Urinary bladder (tissue), 3 donors: ENCODE measurements at regions not wholly inside any gene's neighbourhood (a gene's known extent, or its start where the extent isn't known, plus 50 kb on each side); places are given as distances from the start of the nearest gene placed in this dataset.

ENCODE experiments used
- DNase-seq: peaks from one replicate; pipeline ENCODE4 v3.0.0-alpha.2; 2015; ENCODE audit errors: extremely low spot score
- H3K27ac ChIP-seq: one replicate; pipeline ENCODE4 v1.5.1; 2013; ENCODE audit warnings: low read depth, mild to moderate bottlenecking, moderate library complexity
- H3K36me3 ChIP-seq: one replicate; pipeline ENCODE4 v1.6.1; 2013; ENCODE audit warnings: mild to moderate bottlenecking, moderate library complexity; ENCODE audit not compliant: insufficient read depth
- H3K4me1 ChIP-seq: one replicate; pipeline ENCODE4 v1.6.1; 2013; ENCODE audit warnings: mild to moderate bottlenecking, moderate library complexity; ENCODE audit not compliant: insufficient read depth
- H3K4me3 ChIP-seq: one replicate; pipeline ENCODE4 v1.5.1; 2013; ENCODE audit warnings: low read depth, low read length
- WGBS: extraction: QIAGEN DNeasy Blood & Tissue Kit; methylation state at CpG from one replicate; pipeline ENCODE4 v1.1.7; 2013; 5-methylcytosine and 5-hydroxymethylcytosine counted together
- donor health status: healthy with polysubstance abuse.
- donor health status: healthy.

DNA sequence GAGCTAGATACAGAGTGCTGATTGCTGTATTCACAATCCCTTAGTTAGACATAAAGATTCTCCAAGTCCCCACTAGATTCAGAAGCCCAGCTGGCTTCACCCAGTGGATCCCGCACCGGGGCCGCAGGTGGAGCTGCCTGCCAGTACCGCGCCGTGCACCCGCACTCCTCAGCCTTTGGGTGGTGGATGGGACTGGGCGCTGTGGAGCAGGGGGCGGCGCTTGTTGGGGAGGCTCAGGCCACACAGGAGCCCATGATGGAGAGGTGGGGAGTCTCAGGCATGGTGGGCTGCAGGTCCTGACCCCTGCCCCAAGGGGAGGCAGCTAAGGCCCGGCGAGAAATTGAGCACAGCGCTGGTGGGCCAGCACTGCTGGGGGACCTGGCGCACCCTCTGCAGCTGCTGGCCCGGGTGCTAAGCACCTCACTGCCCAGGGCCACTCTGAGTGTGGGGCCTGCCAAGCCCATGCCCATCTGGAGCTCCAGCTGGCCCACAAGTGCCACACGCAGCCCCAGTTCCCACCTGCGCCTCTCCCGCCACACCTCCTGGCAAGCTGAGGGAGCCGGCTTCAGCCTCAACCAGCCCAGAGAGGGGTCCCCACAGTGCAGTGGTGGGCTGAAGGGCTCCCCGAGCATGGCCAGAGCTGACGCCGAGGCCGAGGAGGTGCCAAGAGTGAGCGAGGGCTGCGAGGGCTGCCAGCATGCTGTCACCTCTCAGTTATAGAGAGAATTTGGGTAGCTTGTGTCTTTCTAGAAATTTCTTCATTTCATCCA lies 417.6 kb downstream of the METTL15 start:
- Histone ChIP-seq H3K27ac (no peak overlapping the region), H3K4me1 (no peaks in the 10 kb centered on the region), H3K36me3 (no peaks in the 10 kb centered on the region), H3K4me3 (no peak overlapping the region)
- DNase-seq = no peak
- WGBS = 93% methylated on average over 25 of the region's 25 CpGs

DNA sequence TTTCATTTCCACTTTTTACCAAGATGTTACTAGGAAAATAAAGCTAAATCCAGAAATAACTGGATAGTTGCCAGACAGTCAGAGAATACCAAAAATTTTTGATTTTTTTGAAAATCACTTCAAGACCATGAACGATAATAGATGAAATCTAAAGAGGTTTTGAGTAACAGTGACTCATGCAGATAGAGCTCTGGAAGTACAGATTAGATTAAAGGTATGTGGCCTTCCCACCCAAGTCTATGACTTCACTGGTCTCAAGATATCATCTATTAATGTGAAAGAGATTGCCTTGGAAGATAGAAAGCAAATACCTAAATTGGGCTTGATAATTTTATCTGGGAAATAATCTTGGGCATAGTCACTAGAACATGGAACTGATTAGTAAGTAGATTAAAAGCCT lies 415.9 kb downstream of the METTL15 start:
- Histone ChIP-seq H3K27ac (no peak overlapping the region), H3K4me3 (no peak overlapping the region), H3K36me3 (no peaks in the 10 kb centered on the region), H3K4me1 (no peaks in the 10 kb centered on the region)
- DNase-seq = no peak
- WGBS = 53% methylated on average over 1 of the region's 1 CpG

DNA sequence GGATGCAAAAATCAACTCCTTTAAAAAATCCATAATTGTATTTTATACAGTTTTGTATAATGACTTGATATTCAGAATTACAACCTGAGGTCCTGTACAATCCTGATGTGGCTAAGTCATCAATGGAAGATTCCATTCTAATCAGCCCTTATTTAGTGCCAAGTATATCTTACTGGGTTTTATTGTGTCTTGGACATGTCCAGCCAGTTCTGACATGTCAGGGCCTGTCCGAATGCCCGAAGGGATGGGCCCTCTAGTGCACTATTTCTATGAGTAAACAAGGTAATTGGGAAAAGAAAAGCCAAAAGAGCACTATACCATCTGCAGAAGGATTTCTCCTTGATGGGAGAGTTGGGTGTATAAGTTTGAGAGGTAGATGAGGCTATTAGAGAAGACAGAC lies 412.9 kb downstream of the METTL15 start:
- no peak for DNase-seq
- 61% methylated on average over 2 of the region's 2 CpGs for WGBS

DNA sequence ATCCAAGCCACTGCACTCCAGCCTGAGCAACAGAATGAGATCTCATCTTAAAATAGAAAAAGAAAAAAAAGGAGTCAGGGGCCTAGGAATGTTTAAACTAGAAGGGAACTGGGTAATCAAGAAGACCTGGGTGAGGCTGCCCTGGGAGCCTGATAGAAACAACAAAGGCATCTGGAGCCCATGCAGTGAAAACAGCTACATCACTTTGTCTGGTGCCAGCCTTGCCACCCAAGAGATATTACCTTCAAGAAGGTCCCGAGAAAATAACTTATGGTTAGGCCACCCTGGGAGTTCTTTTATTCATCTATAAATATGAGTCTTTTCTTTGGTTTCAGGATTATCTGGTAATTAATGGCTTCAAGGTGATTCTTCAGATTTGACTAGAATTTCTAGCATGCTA lies 412.1 kb downstream of the METTL15 start:
- Histone ChIP-seq H3K27ac (no peak overlapping the region), H3K36me3 (no peaks in the 10 kb centered on the region), H3K4me1 (no peaks in the 10 kb centered on the region), H3K4me3 (no peak overlapping the region)
- DNase-seq = no peak
- WGBS = 92% methylated on average over 1 of the region's 1 CpG

More for the DNA sequence above, 412.9 kb downstream of the METTL15 start:
- no peaks in the 10 kb centered on the region for H3K36me3 ChIP-seq
- H3K4me3 ChIP-seq = no peak overlapping the region
- no peaks in the 10 kb centered on the region for H3K4me1 ChIP-seq
- H3K27ac ChIP-seq = no peak overlapping the region

DNA sequence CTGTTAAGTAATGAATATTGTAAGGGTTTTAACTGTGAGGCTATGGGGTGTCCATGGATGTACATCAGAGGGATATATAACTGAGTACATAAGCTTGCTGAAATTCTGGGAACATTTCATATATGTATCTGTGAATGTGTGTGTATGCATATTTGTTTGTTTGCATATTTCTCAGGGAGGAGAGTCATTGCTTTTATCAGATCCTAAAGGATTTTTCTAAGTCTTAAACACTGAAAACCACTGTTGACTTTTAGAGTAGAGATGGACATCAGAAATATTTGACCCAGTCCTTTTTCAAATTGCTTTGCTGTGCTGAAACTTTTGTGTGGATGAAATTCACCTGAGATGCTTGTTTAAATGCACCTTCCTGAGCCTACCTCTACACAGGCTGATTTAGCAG lies 410.6 kb downstream of the METTL15 start:
- DNase-seq = no peak
- Histone ChIP-seq H3K4me1 (no peaks in the 10 kb centered on the region), H3K4me3 (no peak overlapping the region), H3K36me3 (no peaks in the 10 kb centered on the region), H3K27ac (no peak overlapping the region)

DNA sequence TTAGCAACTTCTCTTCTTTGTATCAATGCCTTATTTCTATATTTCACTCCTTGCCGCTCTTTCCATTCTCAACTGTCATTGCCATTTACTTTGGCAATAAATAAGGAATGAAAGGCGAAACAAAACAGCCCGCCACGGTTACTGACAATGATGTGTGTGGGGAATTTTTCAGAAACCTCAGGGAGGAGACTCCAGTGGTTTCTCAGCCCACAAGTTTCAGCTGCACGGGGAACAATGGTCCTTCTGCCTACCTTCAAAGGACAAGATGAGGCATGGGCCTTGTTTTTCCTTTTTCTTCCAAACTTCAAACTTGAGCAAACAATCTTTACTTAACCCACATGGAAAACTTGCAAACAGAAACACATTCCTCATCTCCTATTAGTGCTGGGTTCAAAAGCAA lies 409.4 kb downstream of the METTL15 start:
- DNase-seq = no peak
- Histone ChIP-seq H3K4me1 (no peaks in the 10 kb centered on the region), H3K27ac (no peak overlapping the region), H3K36me3 (no peaks in the 10 kb centered on the region), H3K4me3 (no peak overlapping the region)
- 76% methylated on average over 5 of the region's 5 CpGs for WGBS

DNA sequence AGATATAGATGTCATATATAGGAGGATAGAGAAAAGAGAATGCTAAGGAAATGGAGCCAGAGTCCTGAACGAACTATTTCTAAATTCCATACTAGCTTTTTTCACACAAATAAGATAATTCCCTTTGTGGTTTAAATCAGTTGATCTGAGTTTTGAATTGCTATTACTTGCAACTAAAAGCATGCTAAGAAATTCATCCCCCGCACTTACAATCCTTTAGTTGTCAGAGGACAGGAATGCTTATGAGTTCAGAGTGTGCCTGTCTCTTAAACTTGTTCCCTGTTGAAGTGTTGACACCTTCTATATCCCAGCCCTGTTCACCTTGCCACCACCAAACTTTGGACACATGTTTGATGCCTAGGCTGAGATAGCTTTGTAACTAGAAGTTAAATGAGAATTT lies 406.2 kb downstream of the METTL15 start:
- Histone ChIP-seq H3K27ac (no peak overlapping the region), H3K4me1 (no peaks in the 10 kb centered on the region), H3K36me3 (no peaks in the 10 kb centered on the region), H3K4me3 (no peak overlapping the region)
- no peak for DNase-seq
- WGBS = 93% methylated on average over 2 of the region's 2 CpGs

DNA sequence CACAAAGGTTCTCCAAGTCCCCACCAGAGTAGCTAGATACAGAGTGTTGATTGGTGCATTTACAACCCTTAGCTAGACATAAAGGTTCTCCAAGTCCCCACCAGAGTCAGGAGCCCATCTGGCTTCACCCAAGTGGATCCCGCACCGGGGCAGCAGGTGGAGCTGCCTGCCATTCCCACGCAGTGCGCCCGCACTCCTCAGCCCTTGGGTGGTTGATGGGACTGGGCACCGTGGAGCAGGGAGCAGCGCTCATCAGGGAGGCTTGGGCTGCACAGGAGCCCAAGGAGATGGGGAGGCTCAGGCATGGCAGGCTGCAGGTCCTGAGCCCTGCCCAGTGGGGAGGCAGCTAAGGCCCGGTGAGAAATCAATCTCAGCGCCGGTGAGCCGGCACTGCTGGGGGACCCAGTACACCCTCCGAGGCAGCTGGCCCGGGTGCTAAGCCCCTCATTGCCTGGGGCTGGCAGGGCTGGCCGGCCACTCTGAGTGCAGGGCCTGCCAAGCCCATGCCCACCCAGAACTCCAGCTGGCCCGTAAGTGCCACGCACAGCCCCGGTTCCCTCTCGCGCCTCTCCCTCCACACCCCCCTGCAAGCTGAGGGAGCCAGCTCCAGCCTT lies 404.1 kb downstream of the METTL15 start:
- Histone ChIP-seq H3K27ac (no peak overlapping the region), H3K4me1 (no peaks in the 10 kb centered on the region), H3K36me3 (no peaks in the 10 kb centered on the region), H3K4me3 (no peak overlapping the region)
- no peak for DNase-seq
- 95% methylated on average over 19 of the region's 19 CpGs for WGBS

DNA sequence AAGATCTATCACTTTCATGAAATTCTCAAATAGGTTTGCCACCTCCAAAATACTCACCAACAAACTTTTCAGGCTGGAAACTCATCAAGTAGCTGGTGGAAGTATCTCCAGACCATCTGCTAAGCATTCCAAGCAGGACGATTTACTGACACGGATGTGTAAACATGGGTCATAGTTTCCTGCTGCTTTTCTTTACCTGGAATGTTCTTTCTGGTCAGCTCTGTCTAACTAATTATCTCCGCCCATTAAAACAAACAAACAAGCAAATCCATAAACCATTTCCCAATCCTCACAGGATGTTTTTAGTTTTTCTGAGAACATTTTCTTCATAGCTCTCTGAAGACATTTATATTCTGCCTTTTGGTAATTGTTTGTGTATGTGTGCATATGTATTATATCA lies 397.0 kb downstream of the METTL15 start:
- 56% methylated on average over 3 of the region's 3 CpGs for WGBS
- H3K27ac ChIP-seq = no peak overlapping the region

DNA sequence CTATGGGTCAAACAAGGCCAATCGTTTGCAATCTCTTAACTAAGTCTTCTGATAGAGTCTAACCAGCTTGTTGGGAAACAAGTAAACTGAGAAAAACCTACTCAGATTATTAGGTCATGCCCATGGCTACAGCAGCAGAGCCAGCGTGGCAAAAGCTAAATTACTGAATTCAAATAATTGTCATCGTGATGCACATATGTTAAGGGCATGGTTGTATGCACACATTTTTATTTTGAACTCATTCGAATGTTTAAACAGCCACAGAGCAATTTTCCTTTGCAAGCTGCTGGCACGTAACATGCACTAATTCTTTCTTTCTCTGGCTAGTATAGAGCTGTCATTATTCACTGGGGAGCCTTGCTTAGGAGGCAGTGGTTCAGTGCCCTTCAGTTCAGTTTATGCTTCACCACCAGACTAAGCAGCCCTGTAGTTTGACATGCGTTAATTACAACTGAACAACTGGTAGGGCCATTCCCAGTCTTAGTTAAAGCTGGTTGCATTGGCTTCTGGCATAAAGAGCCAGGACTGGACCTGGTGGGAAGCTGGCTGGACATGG lies 396.4 kb downstream of the METTL15 start:
- Histone ChIP-seq H3K36me3 (no peaks in the 10 kb centered on the region), H3K4me1 (no peaks in the 10 kb centered on the region), H3K4me3 (no peak overlapping the region), H3K27ac (no peak overlapping the region)
- no peak for DNase-seq
- WGBS = 76% methylated on average over 6 of the region's 6 CpGs

More for the DNA sequence above, 397.0 kb downstream of the METTL15 start:
- no peak for DNase-seq
- no peaks in the 10 kb centered on the region for H3K36me3 ChIP-seq
- H3K4me1 ChIP-seq = no peaks in the 10 kb centered on the region
- no peak overlapping the region for H3K4me3 ChIP-seq

DNA sequence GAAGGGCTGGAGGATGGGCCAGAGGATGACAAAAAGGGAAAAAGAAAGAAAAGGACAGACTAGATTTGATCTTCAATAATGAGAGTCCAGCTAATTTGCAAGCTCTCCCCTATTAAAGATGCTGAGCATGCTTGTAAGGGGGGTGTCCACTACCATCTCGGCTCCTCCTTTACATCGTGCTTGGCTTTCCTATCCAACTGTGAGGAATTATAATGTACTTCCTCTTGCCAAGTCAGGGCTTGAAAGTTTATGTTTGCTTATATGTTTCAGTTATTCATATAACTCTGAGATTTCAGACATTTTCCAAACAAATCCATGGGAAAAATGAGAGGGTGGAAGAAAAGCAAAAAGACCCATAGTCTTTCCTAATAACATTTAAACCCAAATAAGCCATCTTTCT lies 387.1 kb downstream of the METTL15 start:
- Histone ChIP-seq H3K4me1 (no peaks in the 10 kb centered on the region), H3K36me3 (peaks cover 1% of the 10 kb centered on the region), H3K27ac (no peak overlapping the region), H3K4me3 (no peak overlapping the region)
- 46% methylated on average over 2 of the region's 2 CpGs for WGBS
- no peak for DNase-seq

DNA sequence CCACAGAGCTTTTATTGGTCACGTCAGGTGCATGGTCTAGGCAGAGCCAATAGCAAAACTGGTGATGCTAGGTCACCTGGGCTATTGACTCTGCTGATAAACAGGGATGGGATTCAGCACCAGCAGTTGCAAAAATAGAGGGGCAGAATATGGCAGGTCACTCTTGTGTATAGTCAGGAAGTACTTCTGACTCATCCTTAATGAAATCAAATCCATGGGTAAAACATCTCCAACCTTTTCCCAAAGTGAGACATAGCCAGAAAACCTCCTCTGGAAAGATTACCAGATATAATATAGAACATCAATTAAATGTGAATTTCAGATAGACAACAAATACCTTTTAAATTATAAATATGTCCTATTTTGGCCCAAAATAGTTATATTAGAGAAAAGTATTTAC lies 383.2 kb downstream of the METTL15 start:
- no peaks in the 10 kb centered on the region for H3K36me3 ChIP-seq
- no peak overlapping the region for H3K4me3 ChIP-seq
- no peaks in the 10 kb centered on the region for H3K4me1 ChIP-seq
- DNase-seq = no peak
- WGBS = 95% methylated on average over 1 of the region's 1 CpG
- H3K27ac ChIP-seq = no peak overlapping the region

DNA sequence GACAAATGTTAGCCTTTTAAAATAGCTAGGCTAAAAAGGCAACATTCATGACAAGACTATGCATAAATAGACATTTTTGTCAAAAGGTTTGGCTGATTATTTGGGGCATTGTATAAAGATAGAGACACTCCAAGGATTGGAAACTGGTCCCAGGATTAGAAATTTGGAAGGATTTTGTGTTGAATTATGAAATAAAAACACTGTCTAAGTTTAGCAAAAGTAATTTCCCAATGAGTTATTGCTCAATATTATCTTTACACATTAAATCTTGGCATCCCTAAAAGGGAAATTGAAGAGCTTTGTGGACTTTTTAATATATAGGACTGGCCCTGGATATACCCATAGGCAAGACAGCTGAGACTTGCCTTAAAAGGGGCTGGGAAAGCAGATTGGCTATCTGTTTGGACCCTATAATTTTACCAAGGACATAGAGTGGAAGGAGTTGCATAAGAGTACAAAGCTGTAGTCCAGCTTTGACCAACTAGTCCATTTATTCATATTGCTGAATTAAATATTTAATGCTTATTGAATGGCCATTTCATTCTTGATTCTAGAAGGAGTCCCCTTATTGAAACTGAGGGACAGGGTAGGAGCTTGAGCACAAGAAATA lies 382.7 kb downstream of the METTL15 start:
- no peaks in the 10 kb centered on the region for H3K4me1 ChIP-seq
- no peaks in the 10 kb centered on the region for H3K36me3 ChIP-seq
- H3K27ac ChIP-seq = no peak overlapping the region
- H3K4me3 ChIP-seq = no peak overlapping the region
- no peak for DNase-seq

DNA sequence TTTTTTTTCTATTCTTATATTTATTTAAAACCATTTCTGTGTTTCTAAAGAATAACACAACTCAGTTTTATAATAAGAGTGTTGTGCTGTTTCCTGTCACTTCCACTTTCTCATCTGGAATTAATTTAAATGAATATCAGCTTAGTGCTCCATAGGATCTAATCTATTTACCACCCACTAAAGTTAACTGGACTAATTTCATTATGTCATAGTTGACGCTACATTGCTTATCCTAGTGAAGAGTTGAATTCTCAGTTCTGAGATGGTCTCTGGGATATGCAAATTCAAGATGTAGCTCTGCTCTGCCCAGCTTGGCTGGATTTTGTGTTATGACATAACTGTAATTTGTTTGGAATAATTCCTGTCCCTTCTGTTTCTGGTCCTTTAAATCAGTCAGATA lies 380.1 kb downstream of the METTL15 start:
- no peaks in the 10 kb centered on the region for H3K4me1 ChIP-seq
- 46% methylated on average over 1 of the region's 1 CpG for WGBS
- H3K4me3 ChIP-seq = no peak overlapping the region
- DNase-seq = no peak
- H3K27ac ChIP-seq = no peak overlapping the region
- H3K36me3 ChIP-seq = no peaks in the 10 kb centered on the region
